OCI-LY7 (cell line): ENCODE measurements at regions not wholly inside any gene's neighbourhood (a gene's known extent, or its start where the extent isn't known, plus 50 kb on each side); places are given as distances from the start of the nearest gene placed in this dataset.

Experiments
- BruUV-seq: library from RNA; stranded (reverse); fragments of 400-500 nt; replicated peaks from 2 replicates; lab custom pipeline; 2021; lab: Mats Ljungman, UMichigan
- CTCF ChIA-PET: fragments of 300-600 bp; sonication (Branson Sonifier 250); formaldehyde crosslinking; loops from one replicate; lab custom pipeline; 2022; ENCODE audit warnings: antibody characterized with exemption; ENCODE audit not compliant: unreplicated experiment; lab: Charles Lee
- POLR2A ChIA-PET: fragments of 300-600 bp; sonication (Branson Sonifier 250); formaldehyde crosslinking; loops from one replicate; lab custom pipeline; 2022; ENCODE audit warnings: antibody characterized with exemption; lab: Charles Lee
- DNase-seq: peaks from one replicate; pipeline ENCODE4 v3.0.0-alpha.2; 2015; ENCODE audit warnings: low spot score
- H2AFZ ChIP-seq: fragments of 200-600 bp; sonication (generic), shearing (Covaris generic); 2 replicates; pipeline ENCODE4 v1.6.1; 2014; ENCODE audit warnings: mild to moderate bottlenecking, antibody characterized with exemption, low read length, moderate library complexity
- H3K27ac ChIP-seq: fragments of 200-600 bp; sonication (generic); 2 replicates; pipeline ENCODE4 v1.5.1; 2014; ENCODE audit warnings: mixed run types, low read depth, mild to moderate bottlenecking, moderate library complexity, low read length, inconsistent platforms; ENCODE audit not compliant: poor library complexity, severe bottlenecking
- H3K36me3 ChIP-seq: fragments of 200-600 bp; sonication (generic); 2 replicates; pipeline ENCODE4 v1.6.1; 2014; ENCODE audit warnings: mild to moderate bottlenecking, antibody characterized with exemption, low read length, moderate library complexity, mixed read lengths; ENCODE audit not compliant: insufficient read depth
- H3K4me1 ChIP-seq: fragments of 200-600 bp; sonication (generic); 2 replicates; pipeline ENCODE4 v1.5.1; 2014; ENCODE audit warnings: mild to moderate bottlenecking, low read length; ENCODE audit not compliant: insufficient read depth, poor library complexity, severe bottlenecking
- H3K4me2 ChIP-seq: fragments of 200-600 bp; sonication (generic); 2 replicates; pipeline ENCODE4 v1.6.1; 2014; ENCODE audit warnings: mild to moderate bottlenecking, low read length
- H3K4me3 ChIP-seq: fragments of 200-600 bp; sonication (generic); 2 replicates; pipeline ENCODE4 v1.5.1; 2014; ENCODE audit warnings: mild to moderate bottlenecking, low read depth, low read length; ENCODE audit not compliant: poor library complexity, severe bottlenecking
- H3K79me2 ChIP-seq: fragments of 200-600 bp; sonication (generic); 2 replicates; pipeline ENCODE4 v1.6.1; 2016; ENCODE audit warnings: low read depth, mild to moderate bottlenecking, low read length, moderate library complexity, mixed read lengths; ENCODE audit not compliant: insufficient read depth
- H3K9me2 ChIP-seq: fragments of 200-600 bp; sonication (generic); 2 replicates; pipeline ENCODE4 v1.6.1; 2016; ENCODE audit warnings: mild to moderate bottlenecking, low read length, mixed read lengths; ENCODE audit not compliant: insufficient read depth
- H3K9me3 ChIP-seq: fragments of 200-600 bp; sonication (generic); 2 replicates; pipeline ENCODE4 v1.6.1; 2014; ENCODE audit warnings: mild to moderate bottlenecking, mixed run types, low read length, mixed read lengths
- H4K20me1 ChIP-seq: fragments of 200-600 bp; sonication (generic); 2 replicates; pipeline ENCODE4 v1.6.1; 2014; ENCODE audit warnings: mild to moderate bottlenecking, antibody characterized with exemption, low read length, moderate library complexity, mixed read lengths; ENCODE audit not compliant: insufficient read depth
- EZH2phosphoT487 ChIP-seq: fragments of 200-600 bp; sonication (generic); IDR thresholded peaks from 2 replicates; pipeline ENCODE4 v1.6.1; 2018; ENCODE audit warnings: low read depth, borderline replicate concordance, mild to moderate bottlenecking, mixed run types, antibody characterized with exemption, low read length, moderate library complexity, mixed read lengths
- intact Hi-C: fragments of 100-400 bp; cut with micrococcal nuclease; formaldehyde crosslinking; loops from one replicate; pipeline ENCODE4 v1.10.0; 2022; ENCODE audit not compliant: unreplicated experiment
- TF ChIP-seq, protein P1 (sequence below): fragments of 200-600 bp; sonication (generic); conservative IDR thresholded peaks from 2 replicates; pipeline ENCODE4 v1.5.1; 2014; ENCODE audit warnings: mild to moderate bottlenecking, antibody characterized with exemption, low read length, moderate library complexity, mixed read lengths

DNA sequence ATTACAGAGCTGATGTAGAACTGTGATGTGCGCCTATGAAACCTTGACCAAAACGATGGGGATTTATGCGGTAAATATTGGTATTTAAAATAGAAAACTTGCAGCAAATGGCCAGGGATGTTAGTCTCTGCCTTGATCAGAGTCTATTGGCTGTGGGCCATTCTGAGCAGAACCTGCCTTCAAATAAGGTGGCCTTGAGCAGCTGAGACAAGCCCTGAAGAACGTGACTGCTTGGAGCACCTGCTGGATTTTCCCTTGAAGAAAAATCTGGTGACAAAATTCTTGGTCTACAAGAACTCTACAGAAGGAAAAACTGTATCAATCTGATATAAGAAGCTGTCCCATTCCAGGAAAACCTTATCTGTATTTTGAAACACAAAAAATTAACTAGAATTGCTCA, 820.1 kb upstream of the EPHA6 start:
- Histone ChIP-seq H3K79me2 (no peaks in the 10 kb centered on the region), H4K20me1 (no peaks in the 10 kb centered on the region), H3K27ac (no peak overlapping the region), H3K4me2 (no peak overlapping the region), H3K4me1 (no peaks in the 10 kb centered on the region), H3K9me3 (0 out of 2 replicates have a peak, but pooled peaks cover 3% of the 10 kb centered on the region), H3K9me2 (no peaks in the 10 kb centered on the region), H3K4me3 (no peak overlapping the region), H3K36me3 (no peaks in the 10 kb centered on the region), H2AFZ (no peak overlapping the region)
- no TSS peak for BruUV-seq
- ChIA-PET CTCF (no interaction called here), POLR2A (no interaction called here)
- intact Hi-C loops, result no loop called here
- DNase-seq, result no peak
- TF ChIP-seq, protein P1, sequence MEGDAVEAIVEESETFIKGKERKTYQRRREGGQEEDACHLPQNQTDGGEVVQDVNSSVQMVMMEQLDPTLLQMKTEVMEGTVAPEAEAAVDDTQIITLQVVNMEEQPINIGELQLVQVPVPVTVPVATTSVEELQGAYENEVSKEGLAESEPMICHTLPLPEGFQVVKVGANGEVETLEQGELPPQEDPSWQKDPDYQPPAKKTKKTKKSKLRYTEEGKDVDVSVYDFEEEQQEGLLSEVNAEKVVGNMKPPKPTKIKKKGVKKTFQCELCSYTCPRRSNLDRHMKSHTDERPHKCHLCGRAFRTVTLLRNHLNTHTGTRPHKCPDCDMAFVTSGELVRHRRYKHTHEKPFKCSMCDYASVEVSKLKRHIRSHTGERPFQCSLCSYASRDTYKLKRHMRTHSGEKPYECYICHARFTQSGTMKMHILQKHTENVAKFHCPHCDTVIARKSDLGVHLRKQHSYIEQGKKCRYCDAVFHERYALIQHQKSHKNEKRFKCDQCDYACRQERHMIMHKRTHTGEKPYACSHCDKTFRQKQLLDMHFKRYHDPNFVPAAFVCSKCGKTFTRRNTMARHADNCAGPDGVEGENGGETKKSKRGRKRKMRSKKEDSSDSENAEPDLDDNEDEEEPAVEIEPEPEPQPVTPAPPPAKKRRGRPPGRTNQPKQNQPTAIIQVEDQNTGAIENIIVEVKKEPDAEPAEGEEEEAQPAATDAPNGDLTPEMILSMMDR, result no peak
- no peak for TF ChIP-seq EZH2phosphoT487

DNA sequence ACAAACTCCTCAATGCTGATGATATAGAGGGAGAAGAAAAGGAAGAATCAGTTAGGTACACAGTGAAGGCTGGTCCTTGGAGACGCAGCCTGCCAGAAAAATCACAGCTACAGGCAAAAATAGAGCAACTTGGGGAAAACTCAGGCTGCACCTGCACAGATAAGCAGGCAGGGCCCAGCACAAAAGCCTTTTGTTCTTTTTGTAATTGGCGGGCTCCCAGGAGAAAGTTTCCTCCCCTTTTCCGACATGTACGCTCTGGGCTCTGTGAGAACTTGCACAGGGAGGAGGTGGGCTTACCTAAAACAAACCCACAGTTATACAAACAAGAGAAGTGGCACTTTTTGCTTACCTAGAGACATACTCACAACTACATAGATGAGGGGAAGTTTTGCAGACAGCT, 813.4 kb upstream of the EPHA6 start:
- H3K9me2 ChIP-seq, result no peaks in the 10 kb centered on the region
- BruUV-seq, result no TSS peak
- H3K4me3 ChIP-seq, result no peak overlapping the region
- H3K4me1 ChIP-seq, result no peaks in the 10 kb centered on the region
- no peak overlapping the region for H3K27ac ChIP-seq
- DNase-seq, result no peak
- no peaks in the 10 kb centered on the region for H3K9me3 ChIP-seq
- H2AFZ ChIP-seq, result no peak overlapping the region
- TF ChIP-seq EZH2phosphoT487, result no peak
- TF ChIP-seq, protein P1, result no peak
- no peaks in the 10 kb centered on the region for H4K20me1 ChIP-seq
- POLR2A ChIA-PET, result no interaction called here
- intact Hi-C loops, result no loop called here
- CTCF ChIA-PET, result no interaction called here
- H3K79me2 ChIP-seq, result no peaks in the 10 kb centered on the region
- H3K36me3 ChIP-seq, result no peaks in the 10 kb centered on the region
- H3K4me2 ChIP-seq, result no peak overlapping the region

DNA sequence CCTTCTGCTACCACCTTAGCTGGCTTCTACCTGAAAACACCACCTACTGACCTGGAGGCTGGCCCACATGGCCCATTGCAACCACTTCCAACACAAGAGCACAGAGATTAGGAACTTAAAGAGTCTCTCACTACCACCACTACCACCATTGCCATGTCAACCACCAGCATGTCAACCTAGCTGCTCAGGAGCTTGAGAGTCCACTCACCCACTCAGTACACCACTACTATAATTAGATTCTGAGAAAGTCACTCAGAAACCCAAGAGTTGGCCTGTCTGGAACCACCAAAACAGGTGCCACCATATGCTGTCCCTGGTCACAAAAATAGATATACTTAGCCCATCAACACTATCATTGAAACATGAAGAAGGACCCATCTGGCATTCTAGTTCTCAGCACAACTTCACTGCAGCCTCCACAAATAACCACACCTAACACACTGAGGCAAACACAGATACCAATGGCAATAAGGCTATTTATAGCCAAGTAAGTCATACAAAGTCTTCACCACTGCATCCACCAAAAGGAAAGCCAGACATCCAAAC, 806.7 kb upstream of the EPHA6 start:
- intact Hi-C loops, result no loop called here

More for the DNA sequence above, 806.7 kb upstream of the EPHA6 start:
- Histone ChIP-seq H3K27ac (no peak overlapping the region), H3K9me2 (no peaks in the 10 kb centered on the region), H3K9me3 (no peaks in the 10 kb centered on the region), H3K36me3 (no peaks in the 10 kb centered on the region), H3K4me2 (no peak overlapping the region), H2AFZ (no peak overlapping the region), H3K4me3 (no peak overlapping the region), H4K20me1 (no peaks in the 10 kb centered on the region), H3K4me1 (no peaks in the 10 kb centered on the region), H3K79me2 (no peaks in the 10 kb centered on the region)
- POLR2A ChIA-PET, result no interaction called here
- no peak for DNase-seq
- no peak for TF ChIP-seq EZH2phosphoT487
- TF ChIP-seq, protein P1, result no peak
- CTCF ChIA-PET, result no interaction called here
- no TSS peak for BruUV-seq
